ENCODE measurements at regions not wholly inside any gene's neighbourhood (a gene's known extent, or its start where the extent isn't known, plus 50 kb on each side); places are given as distances from the start of the nearest gene placed in this dataset.

GRCh38 chr1:113185463-113186104 lies 112.6 kb downstream of the LRIG2 start:
- Mint-ChIP-seq H3K36me3 (no peaks in the 10 kb centered on the region), H3K9me3 (ENCODE audit: low read depth) (no peaks in the 10 kb centered on the region), H3K4me1 (no peaks in the 10 kb centered on the region), H3K27ac (no peak overlapping the region), H3K27me3 (peaks cover 46% of the 10 kb centered on the region), H3K4me3 (no peak overlapping the region)
- DNase-seq, result no peak
- ATAC-seq, result no peak
- CTCF ChIA-PET, result no interaction called here

DNA sequence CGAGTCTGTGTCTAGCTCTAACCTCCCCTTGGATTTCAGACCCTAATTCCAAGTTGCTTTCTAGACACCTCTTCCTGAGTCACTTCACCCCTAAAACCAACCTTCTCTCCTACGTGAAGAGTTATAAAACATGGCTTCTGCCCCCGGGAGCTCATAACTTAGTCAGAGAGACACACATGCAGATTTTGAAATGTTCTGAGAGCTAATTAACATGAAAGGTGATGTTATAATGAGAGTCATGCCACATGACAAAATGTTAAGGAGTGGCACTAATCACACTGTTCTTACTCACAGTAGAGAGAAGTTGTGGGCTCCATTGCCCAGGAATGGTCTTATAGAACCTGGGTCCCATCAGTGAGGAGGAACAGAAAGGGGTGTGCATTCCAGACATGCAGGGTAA lies 117.1 kb downstream of the LRIG2 start:
- Mint-ChIP-seq H3K4me3 (no peak overlapping the region), H3K27me3 (peaks cover 20% of the 10 kb centered on the region), H3K36me3 (no peaks in the 10 kb centered on the region), H3K9me3 (ENCODE audit: low read depth) (no peaks in the 10 kb centered on the region), H3K27ac (no peak overlapping the region), H3K4me1 (peaks cover 2% of the 10 kb centered on the region)
- DNase-seq (no peak), ATAC-seq (no peak)
- CTCF ChIA-PET, result no interaction called here

GRCh38 chr1:113190930-113191329 lies 117.9 kb downstream of the LRIG2 start:
- no peak overlapping the region for H3K4me3 Mint-ChIP-seq
- H3K4me1 Mint-ChIP-seq, result peaks cover 2% of the 10 kb centered on the region
- H3K27ac Mint-ChIP-seq, result no peak overlapping the region
- no peak for DNase-seq
- peaks cover 17% of the 10 kb centered on the region for H3K27me3 Mint-ChIP-seq
- no peaks in the 10 kb centered on the region for H3K9me3 Mint-ChIP-seq (ENCODE audit: low read depth)
- H3K36me3 Mint-ChIP-seq, result no peaks in the 10 kb centered on the region
- ATAC-seq, result no peak
- CTCF ChIA-PET, result no interaction called here

GRCh38 chr1:113191579-113192076 lies 118.6 kb downstream of the LRIG2 start:
- Mint-ChIP-seq H3K27me3 (peaks cover 17% of the 10 kb centered on the region), H3K36me3 (no peaks in the 10 kb centered on the region), H3K9me3 (ENCODE audit: low read depth) (no peaks in the 10 kb centered on the region), H3K27ac (no peak overlapping the region), H3K4me1 (peaks cover 2% of the 10 kb centered on the region), H3K4me3 (no peak overlapping the region)
- CTCF ChIA-PET, result no interaction called here
- ATAC-seq (no peak), DNase-seq (no peak)

DNA sequence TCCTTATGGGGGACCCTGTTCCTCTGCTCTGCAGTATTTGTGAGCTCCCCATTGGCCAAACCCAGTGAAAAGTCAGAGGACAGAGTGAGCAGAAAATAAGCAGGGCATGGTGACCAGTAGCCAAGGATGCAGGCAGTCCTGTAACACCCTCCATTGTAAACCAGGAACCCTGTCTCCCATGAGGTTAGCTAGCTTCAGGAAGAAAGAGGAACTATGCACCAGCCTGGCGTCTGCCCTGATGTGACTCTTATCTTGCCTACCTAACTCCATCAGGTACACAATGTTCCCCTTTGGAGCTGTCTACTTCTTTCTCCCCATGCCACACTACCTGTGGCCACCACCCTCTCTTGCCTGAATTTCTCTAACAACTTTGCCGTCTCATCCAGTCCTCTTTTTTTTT lies 119.2 kb downstream of the LRIG2 start:
- CTCF ChIA-PET, result no interaction called here
- Mint-ChIP-seq H3K9me3 (ENCODE audit: low read depth) (no peaks in the 10 kb centered on the region), H3K27ac (no peak overlapping the region), H3K36me3 (no peaks in the 10 kb centered on the region), H3K27me3 (peaks cover 17% of the 10 kb centered on the region), H3K4me3 (no peak overlapping the region), H3K4me1 (peaks cover 2% of the 10 kb centered on the region)
- DNase-seq (no peak), ATAC-seq (no peak)

DNA sequence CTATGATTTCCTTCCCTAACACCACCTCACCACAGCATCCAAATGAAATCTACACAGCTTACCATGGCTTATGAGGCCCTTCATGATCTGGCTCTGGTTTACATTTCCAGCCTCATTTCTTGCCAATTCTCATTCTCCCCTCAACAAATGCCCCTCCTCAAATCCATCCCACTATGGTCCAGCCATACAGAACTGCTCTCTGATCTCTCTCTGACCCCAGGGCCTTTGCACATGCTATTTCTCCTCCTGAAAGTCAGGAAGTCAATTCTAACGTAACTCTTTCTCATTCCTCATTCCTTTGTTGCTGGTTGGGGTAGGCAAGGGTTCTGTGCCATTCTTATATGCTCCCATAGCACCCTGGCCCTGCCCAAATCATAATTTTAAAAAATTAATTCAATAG lies 120.0 kb downstream of the LRIG2 start:
- Mint-ChIP-seq H3K36me3 (no peaks in the 10 kb centered on the region), H3K27me3 (peaks cover 17% of the 10 kb centered on the region), H3K27ac (no peak overlapping the region), H3K4me1 (peaks cover 2% of the 10 kb centered on the region), H3K4me3 (no peak overlapping the region), H3K9me3 (ENCODE audit: low read depth) (no peaks in the 10 kb centered on the region)
- ATAC-seq (no peak), DNase-seq (no peak)
- CTCF ChIA-PET, result no interaction called here

- Mint-ChIP-seq H3K4me1 (peaks cover 2% of the 10 kb centered on the region), H3K27me3 (peaks cover 4% of the 10 kb centered on the region), H3K27ac (no peak overlapping the region), H3K4me3 (no peak overlapping the region), H3K9me3 (ENCODE audit: low read depth) (no peaks in the 10 kb centered on the region), H3K36me3 (no peaks in the 10 kb centered on the region)
- DNase-seq, result no peak
- no peak for ATAC-seq
- CTCF ChIA-PET, result no interaction called here
These were observed 122.1 kb downstream of the LRIG2 start for GRCh38 chr1:113194846-113195830.

DNA sequence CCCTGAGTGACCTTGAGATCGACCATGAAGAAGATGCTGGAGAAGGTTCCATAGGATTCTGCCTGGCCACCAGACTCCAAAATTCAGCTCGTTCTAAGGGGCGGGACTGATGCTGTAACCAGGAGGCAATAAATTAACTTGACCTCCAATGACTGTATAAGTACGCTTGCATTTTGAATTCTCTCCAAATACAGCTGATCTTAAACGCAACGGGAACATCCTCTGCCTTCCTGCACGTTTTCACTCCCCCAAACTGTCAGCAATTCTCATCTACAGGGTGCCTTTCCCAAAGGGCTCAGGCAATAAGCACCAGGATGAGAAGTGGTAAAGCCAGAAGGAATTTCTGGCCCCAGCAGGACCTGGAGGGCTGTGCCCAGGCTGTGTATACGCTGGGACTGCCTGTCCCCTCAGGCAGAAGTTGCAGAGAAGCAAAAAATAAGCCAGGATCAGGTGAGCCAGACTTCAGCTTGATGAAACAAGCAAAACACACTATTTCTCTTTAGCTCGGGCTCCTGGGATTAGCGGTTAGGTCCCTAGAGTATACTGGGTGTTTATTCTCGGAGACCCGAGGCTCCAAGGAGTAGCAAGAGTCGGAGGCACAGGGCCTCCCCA lies 124.8 kb downstream of the LRIG2 start:
- Mint-ChIP-seq H3K4me3 (no peak overlapping the region), H3K36me3 (no peaks in the 10 kb centered on the region), H3K27ac (no peak overlapping the region), H3K27me3 (peaks cover 11% of the 10 kb centered on the region), H3K4me1 (no peaks in the 10 kb centered on the region), H3K9me3 (ENCODE audit: low read depth) (no peaks in the 10 kb centered on the region)
- CTCF ChIA-PET, result no interaction called here
- no peak for DNase-seq
- ATAC-seq, result no peak

GRCh38 chr1:113198806-113199205 lies 125.8 kb downstream of the LRIG2 start:
- H3K36me3 Mint-ChIP-seq, result no peaks in the 10 kb centered on the region
- DNase-seq (no peak), ATAC-seq (no peak)
- H3K9me3 Mint-ChIP-seq (ENCODE audit: low read depth), result no peaks in the 10 kb centered on the region
- H3K27me3 Mint-ChIP-seq, result peaks cover 9% of the 10 kb centered on the region
- H3K4me3 Mint-ChIP-seq, result no peak overlapping the region
- H3K4me1 Mint-ChIP-seq, result no peaks in the 10 kb centered on the region
- H3K27ac Mint-ChIP-seq, result no peak overlapping the region
- CTCF ChIA-PET, result no interaction called here

GRCh38 chr1:113199760-113200455 lies 126.9 kb downstream of the LRIG2 start:
- no peak for ATAC-seq
- Mint-ChIP-seq H3K36me3 (no peaks in the 10 kb centered on the region), H3K27me3 (peaks cover 18% of the 10 kb centered on the region), H3K4me3 (no peak overlapping the region), H3K9me3 (ENCODE audit: low read depth) (no peaks in the 10 kb centered on the region), H3K27ac (no peak overlapping the region), H3K4me1 (no peaks in the 10 kb centered on the region)
- DNase-seq, result no peak
- CTCF ChIA-PET, result no interaction called here

GRCh38 chr1:113201560-113201959 lies 128.6 kb downstream of the LRIG2 start:
- H3K36me3 Mint-ChIP-seq, result no peaks in the 10 kb centered on the region
- peaks cover 22% of the 10 kb centered on the region for H3K27me3 Mint-ChIP-seq
- no peak overlapping the region for H3K27ac Mint-ChIP-seq
- no peak for DNase-seq
- CTCF ChIA-PET, result no interaction called here
- H3K4me3 Mint-ChIP-seq, result no peak overlapping the region
- H3K4me1 Mint-ChIP-seq, result no peaks in the 10 kb centered on the region
- ATAC-seq, result no peak
- no peaks in the 10 kb centered on the region for H3K9me3 Mint-ChIP-seq (ENCODE audit: low read depth)

DNA sequence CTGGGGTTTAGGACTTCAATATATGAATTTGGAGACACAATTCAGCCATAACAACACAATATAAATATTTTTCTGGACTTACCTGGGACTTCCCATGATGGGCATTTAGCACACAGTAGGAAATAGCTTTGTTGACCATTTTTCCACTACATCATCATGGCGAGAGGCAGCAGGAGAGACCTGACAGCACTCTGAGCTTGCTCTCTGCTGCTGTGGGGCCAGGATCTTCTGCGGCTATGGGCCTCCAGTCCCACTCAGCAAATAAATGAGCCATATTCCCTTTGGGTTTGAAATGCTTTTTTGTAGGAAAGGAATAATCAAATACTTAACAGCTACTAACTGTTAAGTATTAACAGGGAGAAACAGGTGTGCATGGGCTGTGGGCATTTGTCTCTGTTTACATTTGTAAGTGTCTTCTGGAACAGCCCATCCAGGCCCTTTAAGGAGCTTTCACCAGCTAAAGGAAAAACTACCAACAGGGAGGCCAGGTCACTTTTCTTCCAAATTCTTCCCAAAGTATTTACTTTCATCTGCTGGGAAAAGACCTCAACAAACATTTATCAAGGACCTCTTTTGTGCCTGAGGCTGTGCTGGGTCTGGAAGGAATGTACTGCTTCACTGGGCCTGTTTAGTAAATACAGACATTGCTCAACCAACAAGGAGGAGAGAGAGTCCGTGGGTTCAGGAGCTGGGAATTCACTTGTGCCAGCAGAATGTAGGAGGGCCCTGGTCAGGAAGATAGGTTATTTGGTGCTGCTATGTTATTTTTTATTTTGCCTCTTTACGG lies 133.2 kb downstream of the LRIG2 start:
- H3K27ac Mint-ChIP-seq, result no peak overlapping the region
- CTCF ChIA-PET, result no interaction called here
- peaks cover 33% of the 10 kb centered on the region for H3K27me3 Mint-ChIP-seq

DNA sequence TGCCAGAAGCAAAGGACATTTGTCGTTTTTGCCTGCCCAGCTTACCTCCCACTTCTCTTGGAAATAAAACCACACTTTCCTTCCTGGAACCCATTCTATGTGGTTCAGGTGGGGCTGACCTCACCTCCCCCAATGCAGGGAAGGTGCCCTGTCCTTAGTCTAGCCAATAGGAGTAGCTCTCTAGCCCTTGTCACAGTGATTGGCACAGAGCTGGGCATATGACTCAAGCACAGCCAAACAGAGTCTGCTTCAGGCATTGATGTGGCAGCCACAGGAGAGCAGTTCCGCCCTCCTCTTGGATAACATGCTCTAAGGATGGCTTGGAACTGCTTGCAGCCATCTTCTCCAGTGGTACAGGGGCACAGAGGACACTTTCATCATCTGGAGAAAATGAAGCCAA lies 134.0 kb downstream of the LRIG2 start:
- Mint-ChIP-seq H3K27me3 (peaks cover 31% of the 10 kb centered on the region), H3K9me3 (ENCODE audit: low read depth) (no peaks in the 10 kb centered on the region), H3K4me3 (no peak overlapping the region), H3K36me3 (no peaks in the 10 kb centered on the region), H3K27ac (no peak overlapping the region), H3K4me1 (no peaks in the 10 kb centered on the region)
- no peak for DNase-seq
- CTCF ChIA-PET, result no interaction called here
- ATAC-seq, result no peak

More for the DNA sequence above, 133.2 kb downstream of the LRIG2 start:
- H3K9me3 Mint-ChIP-seq (ENCODE audit: low read depth), result no peaks in the 10 kb centered on the region
- no peak overlapping the region for H3K4me3 Mint-ChIP-seq
- ATAC-seq (no peak), DNase-seq (no peak)
- no peaks in the 10 kb centered on the region for H3K36me3 Mint-ChIP-seq
- no peaks in the 10 kb centered on the region for H3K4me1 Mint-ChIP-seq
